ENCODE measurements at regions not wholly inside any gene's neighbourhood (a gene's known extent, or its start where the extent isn't known, plus 50 kb on each side); places are given as distances from the start of the nearest gene placed in this dataset.

GRCh38 chr11:104765401-104766095 lies 132.7 kb downstream of the CASP12 start:
- H4K20me1 ChIP-seq (ENCODE audit: control insufficient read depth, extremely low read depth, insufficient read depth, low read length), result no peaks in the 10 kb centered on the region
- dilution Hi-C loops (cut with MboI; ENCODE audit: extremely low pct_ligation_motif_present, low sequenced_read_pairs), result no loop called here
- H3K27me3 ChIP-seq (ENCODE audit: control insufficient read depth, extremely low read depth, insufficient read depth, low read length), result no peaks in the 10 kb centered on the region
- H3K9me1 ChIP-seq (ENCODE audit: control insufficient read depth, extremely low read depth, insufficient read depth, low read length), result no peaks in the 10 kb centered on the region
- H3K9ac ChIP-seq (ENCODE audit: control insufficient read depth, extremely low read depth, insufficient read depth, low read length), result no peak overlapping the region
- H3K4me2 ChIP-seq (ENCODE audit: control insufficient read depth, extremely low read depth, insufficient read depth, low read depth, low read length), result no peak overlapping the region
- no peaks in the 10 kb centered on the region for H3K9me3 ChIP-seq (ENCODE audit: control insufficient read depth, low read depth, low read length)
- no peak overlapping the region for H2AFZ ChIP-seq (ENCODE audit: control insufficient read depth, low read length)
- no peak overlapping the region for H3K27ac ChIP-seq (ENCODE audit: control insufficient read depth, insufficient read depth, low read length)
- no peaks in the 10 kb centered on the region for H3K4me1 ChIP-seq (ENCODE audit: control insufficient read depth, extremely low read depth, insufficient read depth, low read length)
- no peak for FAIRE-seq
- no peak overlapping the region for H3K4me3 ChIP-seq (ENCODE audit: control insufficient read depth in 2 of 3, extremely low read depth in 1 of 3, insufficient read depth in 2 of 3, low read depth in 1 of 3, low read length in 3 of 3)
- H3K36me3 ChIP-seq (ENCODE audit: control insufficient read depth in 2 of 2, extremely low read depth in 1 of 2, insufficient read depth in 2 of 2, low read length in 2 of 2), result no peaks in the 10 kb centered on the region
- H3K79me2 ChIP-seq (ENCODE audit: control insufficient read depth, insufficient read depth, low read length), result no peaks in the 10 kb centered on the region
- no peak for TF ChIP-seq EZH2 (IDR thresholded peaks at IDR 0.05; ENCODE audit: low read length)
- no peak for DNase-seq (ENCODE audit: low read depth, low spot score)

GRCh38 chr11:104764710-104765045 lies 133.6 kb downstream of the CASP12 start:
- Histone ChIP-seq H3K27ac (ENCODE audit: control insufficient read depth, insufficient read depth, low read length) (no peak overlapping the region), H3K9me3 (ENCODE audit: control insufficient read depth, low read depth, low read length) (no peaks in the 10 kb centered on the region), H3K79me2 (ENCODE audit: control insufficient read depth, insufficient read depth, low read length) (no peaks in the 10 kb centered on the region), H3K4me3 (ENCODE audit: control insufficient read depth in 2 of 3, extremely low read depth in 1 of 3, insufficient read depth in 2 of 3, low read depth in 1 of 3, low read length in 3 of 3) (no peak overlapping the region), H2AFZ (ENCODE audit: control insufficient read depth, low read length) (no peak overlapping the region), H3K36me3 (ENCODE audit: control insufficient read depth in 2 of 2, extremely low read depth in 1 of 2, insufficient read depth in 2 of 2, low read length in 2 of 2) (no peaks in the 10 kb centered on the region), H3K4me1 (ENCODE audit: control insufficient read depth, extremely low read depth, insufficient read depth, low read length) (no peaks in the 10 kb centered on the region), H3K9me1 (ENCODE audit: control insufficient read depth, extremely low read depth, insufficient read depth, low read length) (no peaks in the 10 kb centered on the region), H3K27me3 (ENCODE audit: control insufficient read depth, extremely low read depth, insufficient read depth, low read length) (no peaks in the 10 kb centered on the region), H4K20me1 (ENCODE audit: control insufficient read depth, extremely low read depth, insufficient read depth, low read length) (no peaks in the 10 kb centered on the region), H3K4me2 (ENCODE audit: control insufficient read depth, extremely low read depth, insufficient read depth, low read depth, low read length) (no peak overlapping the region), H3K9ac (ENCODE audit: control insufficient read depth, extremely low read depth, insufficient read depth, low read length) (no peak overlapping the region)
- FAIRE-seq, result no peak
- dilution Hi-C loops (cut with MboI; ENCODE audit: extremely low pct_ligation_motif_present, low sequenced_read_pairs), result no loop called here
- no peak for DNase-seq (ENCODE audit: low read depth, low spot score)
- TF ChIP-seq CTCF (optimal IDR thresholded peaks at IDR 0.05 in 1 of 3, IDR thresholded peaks at IDR 0.05 in 1 of 3, conservative IDR thresholded peaks at IDR 0.05 in 1 of 3; ENCODE audit: extremely low read depth in 1 of 3, insufficient read depth in 2 of 3, low read length in 3 of 3), result no peak
- no peak for TF ChIP-seq EZH2 (IDR thresholded peaks at IDR 0.05; ENCODE audit: low read length)
